ENCODE measurements at regions not wholly inside any gene's neighbourhood (a gene's known extent, or its start where the extent isn't known, plus 50 kb on each side); places are given as distances from the start of the nearest gene placed in this dataset.

- TF ChIP-seq, protein P1, sequence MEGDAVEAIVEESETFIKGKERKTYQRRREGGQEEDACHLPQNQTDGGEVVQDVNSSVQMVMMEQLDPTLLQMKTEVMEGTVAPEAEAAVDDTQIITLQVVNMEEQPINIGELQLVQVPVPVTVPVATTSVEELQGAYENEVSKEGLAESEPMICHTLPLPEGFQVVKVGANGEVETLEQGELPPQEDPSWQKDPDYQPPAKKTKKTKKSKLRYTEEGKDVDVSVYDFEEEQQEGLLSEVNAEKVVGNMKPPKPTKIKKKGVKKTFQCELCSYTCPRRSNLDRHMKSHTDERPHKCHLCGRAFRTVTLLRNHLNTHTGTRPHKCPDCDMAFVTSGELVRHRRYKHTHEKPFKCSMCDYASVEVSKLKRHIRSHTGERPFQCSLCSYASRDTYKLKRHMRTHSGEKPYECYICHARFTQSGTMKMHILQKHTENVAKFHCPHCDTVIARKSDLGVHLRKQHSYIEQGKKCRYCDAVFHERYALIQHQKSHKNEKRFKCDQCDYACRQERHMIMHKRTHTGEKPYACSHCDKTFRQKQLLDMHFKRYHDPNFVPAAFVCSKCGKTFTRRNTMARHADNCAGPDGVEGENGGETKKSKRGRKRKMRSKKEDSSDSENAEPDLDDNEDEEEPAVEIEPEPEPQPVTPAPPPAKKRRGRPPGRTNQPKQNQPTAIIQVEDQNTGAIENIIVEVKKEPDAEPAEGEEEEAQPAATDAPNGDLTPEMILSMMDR (IDR thresholded peaks at IDR 0.05): no peak
- TF ChIP-seq EZH2 (IDR thresholded peaks at IDR 0.05): no peak
Measured at GRCh38 chr7:124192885-124193284, 160.0 kb upstream of the TMEM229A start.
